ENCODE measurements at regions not wholly inside any gene's neighbourhood (a gene's known extent, or its start where the extent isn't known, plus 50 kb on each side); places are given as distances from the start of the nearest gene placed in this dataset.
"Not testable (repeated sequence)": the region's sequence is repeated elsewhere in the genome, so short reads cannot be mapped to it uniquely, and the experiment has no call there.

- DNase-seq (ENCODE audit: low read depth): no peak
Measured at GRCh38 chrX:97850911-97851310, 967.2 kb downstream of the RPA4 start.

GRCh38 chrX:97854086-97854485 is 970.4 kb downstream of the RPA4 start:
- DNase-seq (ENCODE audit: low read depth): no peak

- no peak for DNase-seq (ENCODE audit: low read depth)
Measured at GRCh38 chrX:97858592-97858991, 974.9 kb downstream of the RPA4 start.

GRCh38 chrX:97860226-97860625 is 976.5 kb downstream of the RPA4 start:
- no peak for DNase-seq (ENCODE audit: low read depth)

GRCh38 chrX:97863261-97863660 is 979.6 kb downstream of the RPA4 start:
- DNase-seq (ENCODE audit: low read depth): no peak

GRCh38 chrX:97867266-97867665 is 983.6 kb downstream of the RPA4 start:
- DNase-seq (ENCODE audit: low read depth): no peak

GRCh38 chrX:97876697-97877407 is 993.1 kb downstream of the RPA4 start:
- no peak for DNase-seq (ENCODE audit: low read depth)

GRCh38 chrX:97882306-97882705 is 998.6 kb downstream of the RPA4 start:
- DNase-seq (ENCODE audit: low read depth): no peak

GRCh38 chrX:97895751-97896150 is 1012.0 kb downstream of the RPA4 start:
- DNase-seq (ENCODE audit: low read depth): no peak

- no peak for DNase-seq (ENCODE audit: low read depth)
Measured at GRCh38 chrX:97897998-97898397, 1014.3 kb downstream of the RPA4 start.

- no peak for DNase-seq (ENCODE audit: low read depth)
Measured at GRCh38 chrX:97898798-97899197, 1015.1 kb downstream of the RPA4 start.

GRCh38 chrX:97907791-97908190 is 1024.1 kb downstream of the RPA4 start:
- DNase-seq (ENCODE audit: low read depth): no peak

- no peak for DNase-seq (ENCODE audit: low read depth)
Measured at GRCh38 chrX:97909245-97909644, 1025.5 kb downstream of the RPA4 start.

GRCh38 chrX:97915390-97915789 is 1031.7 kb downstream of the RPA4 start:
- DNase-seq (ENCODE audit: low read depth): not testable (repeated sequence)

- DNase-seq (ENCODE audit: low read depth): not testable (repeated sequence)
Measured at GRCh38 chrX:97921223-97921622, 1037.5 kb downstream of the RPA4 start.

- DNase-seq (ENCODE audit: low read depth): no peak
Measured at GRCh38 chrX:97931586-97931985, 1047.9 kb downstream of the RPA4 start.

GRCh38 chrX:97936296-97936695 is 1052.6 kb downstream of the RPA4 start:
- no peak for DNase-seq (ENCODE audit: low read depth)

GRCh38 chrX:97938706-97939105 is 1055.0 kb downstream of the RPA4 start:
- DNase-seq (ENCODE audit: low read depth): no peak

- DNase-seq (ENCODE audit: low read depth): no peak
Measured at GRCh38 chrX:97968376-97969163, 1084.9 kb downstream of the RPA4 start.

- DNase-seq (ENCODE audit: low read depth): no peak
Measured at GRCh38 chrX:97984641-97985040, 1100.9 kb downstream of the RPA4 start.

GRCh38 chrX:97985096-97985495 is 1101.4 kb downstream of the RPA4 start:
- DNase-seq (ENCODE audit: low read depth): no peak

GRCh38 chrX:97987979-97988378 is 1104.3 kb downstream of the RPA4 start:
- DNase-seq (ENCODE audit: low read depth): peak; percentile 0

GRCh38 chrX:97995834-97996233 is 1112.1 kb downstream of the RPA4 start:
- DNase-seq (ENCODE audit: low read depth): no peak

Measured in myocyte (in vitro differentiated cells).